Smooth muscle cell (in vitro differentiated cells): ENCODE measurements at regions not wholly inside any gene's neighbourhood (a gene's known extent, or its start where the extent isn't known, plus 50 kb on each side); places are given as distances from the start of the nearest gene placed in this dataset.

Source experiments
- DNase-seq: peaks from one replicate; lab custom pipeline; 2025; ENCODE audit not compliant: unreplicated experiment; lab: John Stamatoyannopoulos, UW
- H2AFZ ChIP-seq: fragments of 200-600 bp; sonication (generic); 2 replicates; pipeline ENCODE4 v1.6.0; 2016; ENCODE audit warnings: antibody characterized with exemption, low read depth, mild to moderate bottlenecking
- H3F3A ChIP-seq: fragments of 200-600 bp; sonication (generic); 2 replicates; pipeline ENCODE4 v1.6.0; 2017; ENCODE audit warnings: antibody characterized with exemption, low read depth
- H3K27ac ChIP-seq: fragments of 200-600 bp; sonication (generic); 2 replicates; pipeline ENCODE4 v1.5.1; 2016; ENCODE audit warnings: low read depth, mild to moderate bottlenecking
- H3K27me3 ChIP-seq: fragments of 200-600 bp; sonication (generic); 2 replicates; pipeline ENCODE4 v1.6.1; 2016; ENCODE audit warnings: low read depth, mild to moderate bottlenecking
- H3K36me3 ChIP-seq: fragments of 200-600 bp; sonication (generic); 2 replicates; pipeline ENCODE4 v1.5.1; 2016; ENCODE audit warnings: low read depth
- H3K4me1 ChIP-seq: fragments of 200-600 bp; sonication (generic); 2 replicates; pipeline ENCODE4 v1.5.1; 2016; ENCODE audit warnings: low read depth
- H3K4me2 ChIP-seq: fragments of 200-600 bp; sonication (generic); 2 replicates; pipeline ENCODE4 v1.6.0; 2016; ENCODE audit warnings: mild to moderate bottlenecking
- H3K4me3 ChIP-seq: fragments of 200-600 bp; sonication (generic); 2 replicates; pipeline ENCODE4 v1.5.1; 2016; ENCODE audit warnings: mild to moderate bottlenecking
- H3K79me2 ChIP-seq: fragments of 200-600 bp; sonication (generic); 2 replicates; pipeline ENCODE4 v1.6.0; 2016; ENCODE audit warnings: low read depth, mild to moderate bottlenecking
- H3K9ac ChIP-seq: fragments of 200-600 bp; sonication (generic); 2 replicates; pipeline ENCODE4 v1.6.0; 2016; ENCODE audit warnings: low read depth
- H3K9me3 ChIP-seq: fragments of 200-600 bp; sonication (generic); replicated peaks from 2 replicates; pipeline ENCODE4 v1.5.1; 2016; ENCODE audit warnings: low read depth
- H4K20me1 ChIP-seq: fragments of 200-600 bp; sonication (generic); 2 replicates; pipeline ENCODE4 v1.6.0; 2016; ENCODE audit warnings: low read depth
- WGBS: methylation state at CpG from one replicate; pipeline ENCODE4 v1.1.7; 2016; ENCODE audit warnings: low lambda C conversion rate; 5-methylcytosine and 5-hydroxymethylcytosine counted together
- TF ChIP-seq, protein P1 (sequence below): fragments of 200-600 bp; sonication (generic); IDR thresholded peaks from 2 replicates; pipeline ENCODE4 v1.5.1; 2017; ENCODE audit warnings: borderline replicate concordance, mild to moderate bottlenecking, antibody characterized with exemption; ENCODE audit not compliant: insufficient read depth, poor library complexity, severe bottlenecking

DNA sequence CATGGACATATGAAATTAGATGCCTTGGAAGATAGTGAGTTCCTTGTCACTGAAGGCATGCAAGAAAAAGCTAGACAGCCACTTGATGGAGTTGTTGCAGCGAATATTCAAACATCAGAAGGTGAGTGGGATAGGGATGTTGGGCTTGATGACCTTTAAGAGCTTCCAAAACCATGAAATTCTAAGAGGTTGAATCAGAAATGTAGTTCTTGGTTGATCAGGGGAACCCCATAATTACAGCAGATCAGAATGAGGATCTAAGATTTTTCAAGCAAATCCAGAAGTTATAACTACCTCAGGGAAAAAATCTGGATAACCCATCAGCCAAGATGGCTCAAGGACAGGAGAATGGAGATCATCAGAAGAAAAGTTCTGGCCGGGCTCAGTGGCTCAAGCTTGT, 244.3 kb upstream of the NR4A3 start:
- no peaks in the 10 kb centered on the region for H4K20me1 ChIP-seq
- no peaks in the 10 kb centered on the region for H3K4me1 ChIP-seq
- no peaks in the 10 kb centered on the region for H3F3A ChIP-seq
- no peak overlapping the region for H3K27ac ChIP-seq
- H3K27me3 ChIP-seq, result no peaks in the 10 kb centered on the region
- no peaks in the 10 kb centered on the region for H3K9me3 ChIP-seq
- H3K79me2 ChIP-seq, result no peaks in the 10 kb centered on the region
- no peak overlapping the region for H3K4me2 ChIP-seq
- no peak overlapping the region for H2AFZ ChIP-seq
- H3K9ac ChIP-seq, result no peak overlapping the region
- H3K36me3 ChIP-seq, result no peaks in the 10 kb centered on the region
- WGBS, result 90% methylated on average over 2 of the region's 2 CpGs
- no peak overlapping the region for H3K4me3 ChIP-seq
- TF ChIP-seq, protein P1, sequence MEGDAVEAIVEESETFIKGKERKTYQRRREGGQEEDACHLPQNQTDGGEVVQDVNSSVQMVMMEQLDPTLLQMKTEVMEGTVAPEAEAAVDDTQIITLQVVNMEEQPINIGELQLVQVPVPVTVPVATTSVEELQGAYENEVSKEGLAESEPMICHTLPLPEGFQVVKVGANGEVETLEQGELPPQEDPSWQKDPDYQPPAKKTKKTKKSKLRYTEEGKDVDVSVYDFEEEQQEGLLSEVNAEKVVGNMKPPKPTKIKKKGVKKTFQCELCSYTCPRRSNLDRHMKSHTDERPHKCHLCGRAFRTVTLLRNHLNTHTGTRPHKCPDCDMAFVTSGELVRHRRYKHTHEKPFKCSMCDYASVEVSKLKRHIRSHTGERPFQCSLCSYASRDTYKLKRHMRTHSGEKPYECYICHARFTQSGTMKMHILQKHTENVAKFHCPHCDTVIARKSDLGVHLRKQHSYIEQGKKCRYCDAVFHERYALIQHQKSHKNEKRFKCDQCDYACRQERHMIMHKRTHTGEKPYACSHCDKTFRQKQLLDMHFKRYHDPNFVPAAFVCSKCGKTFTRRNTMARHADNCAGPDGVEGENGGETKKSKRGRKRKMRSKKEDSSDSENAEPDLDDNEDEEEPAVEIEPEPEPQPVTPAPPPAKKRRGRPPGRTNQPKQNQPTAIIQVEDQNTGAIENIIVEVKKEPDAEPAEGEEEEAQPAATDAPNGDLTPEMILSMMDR, result no peak
- no peak for DNase-seq

DNA sequence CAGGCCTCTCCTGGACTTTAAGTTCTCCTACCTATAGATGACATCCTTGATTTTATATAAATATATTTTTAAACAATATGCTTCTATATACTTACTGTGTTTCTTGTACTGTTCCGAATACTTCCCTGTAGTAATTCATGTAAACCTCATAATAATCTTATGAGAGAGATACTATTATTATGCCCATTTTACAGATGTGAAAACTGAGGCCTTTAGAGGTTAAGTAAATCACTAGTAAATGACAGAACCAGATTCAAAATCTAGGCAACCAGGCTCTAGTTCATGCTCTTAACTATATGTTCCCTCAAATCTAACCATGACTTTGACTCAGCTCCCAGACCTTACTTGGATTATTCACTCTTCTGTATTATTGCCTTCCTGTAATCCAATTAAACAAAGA, 243.0 kb upstream of the NR4A3 start:
- DNase-seq, result no peak
- Histone ChIP-seq H3K4me2 (no peak overlapping the region), H3K27ac (no peak overlapping the region), H3K9ac (no peak overlapping the region), H4K20me1 (no peaks in the 10 kb centered on the region), H3K79me2 (no peaks in the 10 kb centered on the region), H3F3A (no peaks in the 10 kb centered on the region), H3K4me1 (no peaks in the 10 kb centered on the region), H3K9me3 (no peaks in the 10 kb centered on the region), H3K27me3 (no peaks in the 10 kb centered on the region), H3K36me3 (no peaks in the 10 kb centered on the region), H2AFZ (no peak overlapping the region), H3K4me3 (no peak overlapping the region)
- TF ChIP-seq, protein P1, result no peak
- WGBS, result 100% methylated on average over 1 of the region's 1 CpG

DNA sequence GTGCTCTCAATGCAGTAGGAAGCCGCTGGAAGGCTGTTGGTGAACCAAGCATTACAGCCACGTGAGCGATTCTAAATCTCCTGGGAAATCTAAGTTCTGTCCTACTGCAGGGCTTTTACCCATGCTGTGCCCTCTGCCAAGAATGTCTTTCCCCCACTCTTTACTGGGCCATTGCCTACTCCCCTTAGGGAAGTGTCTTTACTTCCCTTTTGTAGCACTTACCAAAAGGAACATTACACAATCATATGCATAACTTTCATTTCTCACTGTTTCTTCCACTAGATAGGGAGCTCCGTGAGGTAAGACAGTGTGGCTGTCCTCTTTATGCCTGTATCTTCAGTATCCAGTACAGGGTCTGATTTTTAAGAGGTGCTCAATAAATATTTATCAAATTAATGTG, 241.7 kb upstream of the NR4A3 start:
- WGBS, result 92% methylated on average over 4 of the region's 4 CpGs
- Histone ChIP-seq H3F3A (no peaks in the 10 kb centered on the region), H2AFZ (no peak overlapping the region), H3K4me2 (no peak overlapping the region), H3K27ac (no peak overlapping the region), H3K9ac (no peak overlapping the region), H3K27me3 (no peaks in the 10 kb centered on the region), H4K20me1 (no peaks in the 10 kb centered on the region), H3K4me1 (no peaks in the 10 kb centered on the region), H3K36me3 (no peaks in the 10 kb centered on the region), H3K4me3 (no peak overlapping the region), H3K9me3 (no peaks in the 10 kb centered on the region), H3K79me2 (no peaks in the 10 kb centered on the region)
- TF ChIP-seq, protein P1, result no peak
- no peak for DNase-seq

DNA sequence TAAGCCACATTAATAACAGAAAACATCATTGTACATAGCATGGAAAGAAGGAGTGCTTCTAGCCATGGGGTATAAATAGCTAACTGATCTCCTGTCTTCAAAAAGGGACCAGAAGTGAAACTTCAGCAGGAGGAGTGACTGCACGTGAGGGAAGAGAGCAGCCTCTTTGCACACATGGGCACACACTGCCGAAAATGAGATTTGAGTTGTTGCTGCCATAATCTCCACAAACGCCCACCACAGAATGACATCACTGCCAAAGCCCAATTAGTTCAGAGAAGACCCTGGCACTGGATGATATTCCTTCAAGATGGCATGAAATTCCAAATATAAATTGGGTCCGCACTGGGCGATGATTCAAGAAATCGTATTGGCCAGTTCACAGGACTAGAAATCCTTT, 238.9 kb upstream of the NR4A3 start:
- Histone ChIP-seq H3K27ac (no peak overlapping the region), H3F3A (no peaks in the 10 kb centered on the region), H3K4me2 (no peak overlapping the region), H3K79me2 (no peaks in the 10 kb centered on the region), H2AFZ (no peak overlapping the region), H3K36me3 (no peaks in the 10 kb centered on the region), H3K9ac (no peak overlapping the region), H3K4me3 (no peak overlapping the region), H4K20me1 (no peaks in the 10 kb centered on the region), H3K4me1 (no peaks in the 10 kb centered on the region), H3K27me3 (no peaks in the 10 kb centered on the region), H3K9me3 (no peaks in the 10 kb centered on the region)
- TF ChIP-seq, protein P1, result no peak
- WGBS, result 92% methylated on average over 6 of the region's 6 CpGs
- no peak for DNase-seq
